ENCODE measurements at regions not wholly inside any gene's neighbourhood (a gene's known extent, or its start where the extent isn't known, plus 50 kb on each side); places are given as distances from the start of the nearest gene placed in this dataset.

DNA sequence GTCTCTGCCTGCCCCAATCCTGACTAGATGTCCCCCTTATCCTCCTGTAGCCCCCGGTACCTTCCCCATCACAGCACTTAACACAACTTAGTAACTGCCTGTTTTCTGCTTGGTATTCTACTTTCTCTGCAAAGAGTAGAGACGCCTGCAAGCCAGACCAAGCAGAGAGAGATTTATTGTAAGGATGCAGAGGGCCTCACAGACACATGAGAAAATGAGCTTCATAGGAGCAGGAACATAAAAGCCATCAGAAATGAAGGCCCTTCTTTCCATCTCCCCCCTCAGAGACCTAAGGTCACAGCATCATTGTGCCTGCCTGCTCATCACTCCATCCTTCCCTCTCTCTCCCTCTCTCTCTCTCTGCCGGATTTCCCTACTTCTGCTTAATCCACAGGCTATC is 305.7 kb upstream of the NOCT start:
- Histone ChIP-seq H3K9me3 (no peaks in the 10 kb centered on the region), H3K36me3 (no peaks in the 10 kb centered on the region), H3K27ac (no peak overlapping the region), H3K4me1 (no peaks in the 10 kb centered on the region), H3K4me3 (no peak overlapping the region), H3K27me3 (no peaks in the 10 kb centered on the region)
- no peak for TF ChIP-seq POLR2AphosphoS5 (IDR thresholded peaks at IDR 0.05)
- TF ChIP-seq POLR2A (IDR thresholded peaks at IDR 0.05), result no peak
- TF ChIP-seq, protein P1, sequence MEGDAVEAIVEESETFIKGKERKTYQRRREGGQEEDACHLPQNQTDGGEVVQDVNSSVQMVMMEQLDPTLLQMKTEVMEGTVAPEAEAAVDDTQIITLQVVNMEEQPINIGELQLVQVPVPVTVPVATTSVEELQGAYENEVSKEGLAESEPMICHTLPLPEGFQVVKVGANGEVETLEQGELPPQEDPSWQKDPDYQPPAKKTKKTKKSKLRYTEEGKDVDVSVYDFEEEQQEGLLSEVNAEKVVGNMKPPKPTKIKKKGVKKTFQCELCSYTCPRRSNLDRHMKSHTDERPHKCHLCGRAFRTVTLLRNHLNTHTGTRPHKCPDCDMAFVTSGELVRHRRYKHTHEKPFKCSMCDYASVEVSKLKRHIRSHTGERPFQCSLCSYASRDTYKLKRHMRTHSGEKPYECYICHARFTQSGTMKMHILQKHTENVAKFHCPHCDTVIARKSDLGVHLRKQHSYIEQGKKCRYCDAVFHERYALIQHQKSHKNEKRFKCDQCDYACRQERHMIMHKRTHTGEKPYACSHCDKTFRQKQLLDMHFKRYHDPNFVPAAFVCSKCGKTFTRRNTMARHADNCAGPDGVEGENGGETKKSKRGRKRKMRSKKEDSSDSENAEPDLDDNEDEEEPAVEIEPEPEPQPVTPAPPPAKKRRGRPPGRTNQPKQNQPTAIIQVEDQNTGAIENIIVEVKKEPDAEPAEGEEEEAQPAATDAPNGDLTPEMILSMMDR (IDR thresholded peaks at IDR 0.05), result no peak
- no peak for DNase-seq (ENCODE audit: low spot score in 2 of 2)
- intact Hi-C loops (cut with DNase I; ENCODE audit: low total_unique reads), result no loop called here

DNA sequence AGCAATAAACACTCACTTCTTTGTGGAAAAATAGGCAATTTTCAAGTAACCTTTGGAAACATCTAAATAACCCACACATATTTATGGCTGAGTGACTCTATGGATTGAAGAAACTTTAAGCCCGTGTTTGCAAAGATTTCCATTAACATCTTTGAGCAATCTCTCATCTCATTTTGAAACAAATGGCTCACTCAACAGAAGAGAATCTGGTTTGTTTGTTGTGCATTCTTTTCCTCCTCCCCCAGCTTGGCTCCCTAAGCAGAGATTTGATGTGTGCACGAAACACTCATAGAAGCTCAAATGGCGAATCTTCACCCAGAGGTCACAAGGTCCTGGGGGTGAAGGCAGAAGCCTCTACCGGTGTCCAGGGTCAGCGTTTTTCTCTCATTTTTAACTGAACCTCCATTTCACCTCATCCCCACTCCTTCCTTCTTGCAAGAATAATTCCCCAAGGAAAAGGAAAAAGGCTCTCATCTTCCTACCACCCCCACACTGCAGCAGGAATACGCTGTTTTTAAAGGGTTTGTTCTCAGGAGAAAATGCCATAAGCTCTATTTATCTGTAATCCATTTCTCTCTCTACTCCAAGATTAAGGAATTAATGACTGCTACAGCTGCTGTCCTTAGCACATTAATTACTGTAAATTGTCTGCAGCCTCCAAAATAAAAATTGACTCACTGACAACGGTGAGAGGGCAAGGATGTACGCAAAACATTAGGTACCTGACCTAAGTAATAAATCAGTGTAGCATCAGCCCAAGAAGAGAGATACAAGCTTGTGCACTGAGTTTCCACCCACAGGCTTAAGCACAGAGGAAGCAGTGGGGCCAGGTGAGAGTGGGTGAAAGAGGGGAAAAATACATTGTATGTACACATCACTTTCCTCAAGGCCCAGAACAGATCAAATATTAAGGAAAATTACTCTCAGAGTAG is 307.6 kb upstream of the NOCT start:
- Histone ChIP-seq H3K4me3 (no peak overlapping the region), H3K27me3 (no peaks in the 10 kb centered on the region), H3K9me3 (no peaks in the 10 kb centered on the region), H3K27ac (no peak overlapping the region), H3K4me1 (no peaks in the 10 kb centered on the region), H3K36me3 (no peaks in the 10 kb centered on the region)
- intact Hi-C loops (cut with DNase I; ENCODE audit: low total_unique reads), result no loop called here
- no peak for DNase-seq (ENCODE audit: low spot score in 2 of 2)
- TF ChIP-seq POLR2AphosphoS5 (IDR thresholded peaks at IDR 0.05), result no peak
- no peak for TF ChIP-seq POLR2A (IDR thresholded peaks at IDR 0.05)
- TF ChIP-seq, protein P1 (IDR thresholded peaks at IDR 0.05), result no peak

DNA sequence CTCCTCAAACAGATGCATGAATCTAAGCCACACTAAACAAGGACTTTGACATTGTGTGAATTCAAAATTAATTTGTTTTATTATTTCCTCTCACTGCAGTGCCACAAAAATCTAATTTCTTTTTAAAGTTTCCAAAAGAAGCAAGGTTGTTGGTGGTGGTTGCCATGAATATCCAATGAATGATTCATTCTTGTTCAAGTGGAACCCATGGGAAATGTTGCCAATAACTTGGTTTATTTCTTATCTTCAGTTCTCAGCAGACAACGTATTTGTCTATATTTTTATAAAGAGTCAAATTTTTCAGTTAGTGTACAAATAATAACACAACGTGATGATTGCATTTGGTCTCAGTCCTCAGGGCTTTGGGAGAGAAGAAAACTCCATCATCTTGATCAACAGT is 309.4 kb upstream of the NOCT start:
- intact Hi-C loops (cut with DNase I; ENCODE audit: low total_unique reads), result no loop called here
- DNase-seq (ENCODE audit: low spot score in 2 of 2), result no peak
- Histone ChIP-seq H3K27me3 (no peaks in the 10 kb centered on the region), H3K9me3 (no peaks in the 10 kb centered on the region), H3K4me3 (no peak overlapping the region), H3K27ac (no peak overlapping the region), H3K36me3 (no peaks in the 10 kb centered on the region), H3K4me1 (no peaks in the 10 kb centered on the region)
- TF ChIP-seq POLR2A (IDR thresholded peaks at IDR 0.05) (no peak), POLR2AphosphoS5 (IDR thresholded peaks at IDR 0.05) (no peak)
- TF ChIP-seq, protein P1 (IDR thresholded peaks at IDR 0.05), result no peak

DNA sequence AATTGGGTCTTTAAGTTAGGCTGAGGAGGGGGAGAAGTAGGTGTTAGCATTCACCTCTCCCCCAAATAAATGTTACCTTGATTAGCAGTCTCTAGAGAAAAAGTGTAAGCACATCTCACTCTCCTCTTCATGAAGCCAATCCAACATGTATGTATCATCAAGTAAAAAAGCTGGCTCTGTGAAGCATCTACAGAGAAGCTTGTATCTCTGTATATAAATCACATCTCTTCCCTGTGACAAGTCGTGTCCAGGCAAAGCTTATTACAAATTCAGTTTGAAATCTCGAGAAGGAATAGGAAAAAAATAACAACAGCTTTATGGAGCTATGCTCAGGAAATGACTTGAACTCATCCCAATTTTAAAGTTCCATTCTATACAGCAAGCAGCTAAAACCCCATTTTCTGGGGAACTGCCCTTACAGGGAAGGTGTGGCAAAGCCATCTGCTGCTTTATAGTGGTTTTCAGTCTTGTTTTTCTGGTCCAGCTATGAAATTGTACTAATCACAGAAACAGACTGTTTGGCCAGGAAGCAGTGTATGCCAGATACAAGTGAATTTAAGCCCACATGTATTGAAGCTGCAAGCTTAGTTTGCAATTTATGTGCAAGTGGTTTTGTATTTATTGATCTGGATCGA is 313.3 kb upstream of the NOCT start:
- no peak overlapping the region for H3K4me3 ChIP-seq
- H3K27ac ChIP-seq, result no peak overlapping the region
- DNase-seq (ENCODE audit: low spot score in 2 of 2), result no peak
- no peaks in the 10 kb centered on the region for H3K27me3 ChIP-seq
- no peaks in the 10 kb centered on the region for H3K9me3 ChIP-seq
- intact Hi-C loops (cut with DNase I; ENCODE audit: low total_unique reads), result no loop called here
- TF ChIP-seq POLR2A (IDR thresholded peaks at IDR 0.05), result no peak
- TF ChIP-seq POLR2AphosphoS5 (IDR thresholded peaks at IDR 0.05), result no peak
- TF ChIP-seq, protein P1 (IDR thresholded peaks at IDR 0.05), result no peak
- no peaks in the 10 kb centered on the region for H3K36me3 ChIP-seq
- no peaks in the 10 kb centered on the region for H3K4me1 ChIP-seq

DNA sequence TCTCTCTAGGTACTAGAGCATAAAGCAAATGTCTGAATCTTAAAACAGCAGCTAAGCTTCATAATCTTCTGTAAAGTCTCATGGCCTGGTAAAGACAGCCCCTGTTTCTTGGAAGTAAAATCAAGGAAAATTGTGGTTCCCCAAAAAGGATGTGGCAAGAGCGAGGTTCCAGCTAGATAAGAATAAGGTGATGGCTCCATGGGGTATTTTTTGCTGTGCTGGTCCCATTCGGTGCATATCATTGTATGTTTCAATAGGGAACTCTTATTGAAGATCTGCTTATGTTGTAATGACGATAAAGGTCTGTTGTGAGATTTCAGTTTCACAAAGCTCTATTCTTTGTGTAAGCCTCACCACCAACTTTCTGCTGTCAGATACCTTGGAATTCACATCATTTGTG is 316.9 kb upstream of the NOCT start:
- no peaks in the 10 kb centered on the region for H3K9me3 ChIP-seq
- H3K27me3 ChIP-seq, result no peaks in the 10 kb centered on the region
- H3K4me1 ChIP-seq, result no peaks in the 10 kb centered on the region
- H3K27ac ChIP-seq, result no peak overlapping the region
- H3K4me3 ChIP-seq, result no peak overlapping the region
- no peak for DNase-seq (ENCODE audit: low spot score in 2 of 2)
- intact Hi-C loops (cut with DNase I; ENCODE audit: low total_unique reads), result no loop called here
- TF ChIP-seq POLR2A (IDR thresholded peaks at IDR 0.05) (no peak), POLR2AphosphoS5 (IDR thresholded peaks at IDR 0.05) (no peak)
- TF ChIP-seq, protein P1 (IDR thresholded peaks at IDR 0.05), result no peak
- H3K36me3 ChIP-seq, result no peaks in the 10 kb centered on the region
